Activated naive CD8-positive, alpha-beta T cell (primary cell): ENCODE measurements at regions not wholly inside any gene's neighbourhood (a gene's known extent, or its start where the extent isn't known, plus 50 kb on each side); places are given as distances from the start of the nearest gene placed in this dataset.

Experiments
- H3K27ac Mint-ChIP-seq: one replicate; pipeline ENCODE4 v1.8.0; 2021; ENCODE audit warnings: mixed read lengths
- H3K27me3 Mint-ChIP-seq: one replicate; pipeline ENCODE4 v1.8.0; 2021; ENCODE audit warnings: mixed read lengths
- H3K36me3 Mint-ChIP-seq: one replicate; pipeline ENCODE4 v1.8.0; 2021; ENCODE audit warnings: mixed read lengths
- H3K4me1 Mint-ChIP-seq: one replicate; pipeline ENCODE4 v1.8.0; 2021; ENCODE audit warnings: low read depth, mixed read lengths
- H3K4me3 Mint-ChIP-seq: one replicate; pipeline ENCODE4 v1.8.0; 2021; ENCODE audit warnings: mild to moderate bottlenecking, mixed read lengths
- H3K9me3 Mint-ChIP-seq: one replicate; pipeline ENCODE4 v1.8.0; 2021; ENCODE audit warnings: low read depth, mixed read lengths

GRCh38 chr1:98364544-98364943 is 297.0 kb upstream of the SNX7 start:
- no peaks in the 10 kb centered on the region for H3K4me1 Mint-ChIP-seq
- no peaks in the 10 kb centered on the region for H3K36me3 Mint-ChIP-seq
- H3K4me3 Mint-ChIP-seq, result no peak overlapping the region
- H3K27me3 Mint-ChIP-seq, result no peaks in the 10 kb centered on the region
- H3K27ac Mint-ChIP-seq, result no peak overlapping the region
- no peaks in the 10 kb centered on the region for H3K9me3 Mint-ChIP-seq

GRCh38 chr1:98360864-98361263 is 300.7 kb upstream of the SNX7 start:
- Mint-ChIP-seq H3K9me3 (no peaks in the 10 kb centered on the region), H3K27ac (no peak overlapping the region), H3K27me3 (no peaks in the 10 kb centered on the region), H3K4me1 (no peaks in the 10 kb centered on the region), H3K36me3 (no peaks in the 10 kb centered on the region), H3K4me3 (no peak overlapping the region)

- Mint-ChIP-seq H3K27me3 (peaks cover 2% of the 10 kb centered on the region), H3K4me3 (no peak overlapping the region), H3K9me3 (no peaks in the 10 kb centered on the region), H3K27ac (no peak overlapping the region), H3K36me3 (no peaks in the 10 kb centered on the region), H3K4me1 (peaks cover 3% of the 10 kb centered on the region)
Observed at GRCh38 chr1:98355656-98356383, 305.7 kb upstream of the SNX7 start.

GRCh38 chr1:98352378-98352777 is 309.1 kb upstream of the SNX7 start:
- H3K4me1 Mint-ChIP-seq, result peaks cover 3% of the 10 kb centered on the region

GRCh38 chr1:98351561-98351960 is 310.0 kb upstream of the SNX7 start:
- H3K27ac Mint-ChIP-seq, result no peak overlapping the region
- peaks cover 3% of the 10 kb centered on the region for H3K4me1 Mint-ChIP-seq
- no peak overlapping the region for H3K4me3 Mint-ChIP-seq
- peaks cover 2% of the 10 kb centered on the region for H3K27me3 Mint-ChIP-seq
- H3K36me3 Mint-ChIP-seq, result no peaks in the 10 kb centered on the region
- no peaks in the 10 kb centered on the region for H3K9me3 Mint-ChIP-seq

More at GRCh38 chr1:98352378-98352777, 309.1 kb upstream of the SNX7 start:
- no peak overlapping the region for H3K27ac Mint-ChIP-seq
- no peaks in the 10 kb centered on the region for H3K9me3 Mint-ChIP-seq
- H3K36me3 Mint-ChIP-seq, result no peaks in the 10 kb centered on the region
- H3K27me3 Mint-ChIP-seq, result peaks cover 2% of the 10 kb centered on the region
- H3K4me3 Mint-ChIP-seq, result no peak overlapping the region

GRCh38 chr1:98345417-98345816 is 316.1 kb upstream of the SNX7 start:
- no peak overlapping the region for H3K4me3 Mint-ChIP-seq
- H3K36me3 Mint-ChIP-seq, result no peaks in the 10 kb centered on the region
- H3K9me3 Mint-ChIP-seq, result no peaks in the 10 kb centered on the region
- H3K27me3 Mint-ChIP-seq, result no peaks in the 10 kb centered on the region
- no peaks in the 10 kb centered on the region for H3K4me1 Mint-ChIP-seq
- H3K27ac Mint-ChIP-seq, result no peak overlapping the region

- H3K4me3 Mint-ChIP-seq, result no peak overlapping the region
Observed at GRCh38 chr1:98344731-98345130, 316.8 kb upstream of the SNX7 start.

GRCh38 chr1:98342566-98342965 is 319.0 kb upstream of the SNX7 start:
- Mint-ChIP-seq H3K4me1 (no peaks in the 10 kb centered on the region), H3K4me3 (no peak overlapping the region), H3K27me3 (no peaks in the 10 kb centered on the region)

More at GRCh38 chr1:98344731-98345130, 316.8 kb upstream of the SNX7 start:
- H3K27ac Mint-ChIP-seq, result no peak overlapping the region
- H3K4me1 Mint-ChIP-seq, result no peaks in the 10 kb centered on the region
- no peaks in the 10 kb centered on the region for H3K9me3 Mint-ChIP-seq
- no peaks in the 10 kb centered on the region for H3K36me3 Mint-ChIP-seq
- H3K27me3 Mint-ChIP-seq, result no peaks in the 10 kb centered on the region

GRCh38 chr1:98340511-98340910 is 321.0 kb upstream of the SNX7 start:
- Mint-ChIP-seq H3K4me3 (no peak overlapping the region), H3K4me1 (no peaks in the 10 kb centered on the region), H3K27me3 (no peaks in the 10 kb centered on the region), H3K9me3 (no peaks in the 10 kb centered on the region), H3K27ac (no peak overlapping the region), H3K36me3 (no peaks in the 10 kb centered on the region)

More at GRCh38 chr1:98342566-98342965, 319.0 kb upstream of the SNX7 start:
- no peak overlapping the region for H3K27ac Mint-ChIP-seq
- H3K9me3 Mint-ChIP-seq, result no peaks in the 10 kb centered on the region
- H3K36me3 Mint-ChIP-seq, result no peaks in the 10 kb centered on the region

- H3K27ac Mint-ChIP-seq, result no peak overlapping the region
- H3K4me1 Mint-ChIP-seq, result no peaks in the 10 kb centered on the region
- no peaks in the 10 kb centered on the region for H3K9me3 Mint-ChIP-seq
- no peak overlapping the region for H3K4me3 Mint-ChIP-seq
- no peaks in the 10 kb centered on the region for H3K36me3 Mint-ChIP-seq
- no peaks in the 10 kb centered on the region for H3K27me3 Mint-ChIP-seq
Observed at GRCh38 chr1:98336472-98337083, 324.9 kb upstream of the SNX7 start.

- Mint-ChIP-seq H3K27me3 (no peaks in the 10 kb centered on the region), H3K4me1 (no peaks in the 10 kb centered on the region)
Observed at GRCh38 chr1:98333936-98334335, 327.6 kb upstream of the SNX7 start.

GRCh38 chr1:98333406-98333805 is 328.1 kb upstream of the SNX7 start:
- Mint-ChIP-seq H3K9me3 (no peaks in the 10 kb centered on the region), H3K4me3 (no peak overlapping the region), H3K27me3 (no peaks in the 10 kb centered on the region), H3K4me1 (no peaks in the 10 kb centered on the region), H3K27ac (no peak overlapping the region), H3K36me3 (no peaks in the 10 kb centered on the region)

More at GRCh38 chr1:98333936-98334335, 327.6 kb upstream of the SNX7 start:
- H3K4me3 Mint-ChIP-seq, result no peak overlapping the region
- H3K36me3 Mint-ChIP-seq, result no peaks in the 10 kb centered on the region
- H3K27ac Mint-ChIP-seq, result no peak overlapping the region
- no peaks in the 10 kb centered on the region for H3K9me3 Mint-ChIP-seq

- Mint-ChIP-seq H3K27ac (no peak overlapping the region), H3K9me3 (no peaks in the 10 kb centered on the region), H3K36me3 (no peaks in the 10 kb centered on the region), H3K4me1 (no peaks in the 10 kb centered on the region), H3K27me3 (no peaks in the 10 kb centered on the region), H3K4me3 (no peak overlapping the region)
Observed at GRCh38 chr1:98331718-98332311, 329.7 kb upstream of the SNX7 start.

GRCh38 chr1:98331243-98331642 is 330.3 kb upstream of the SNX7 start:
- Mint-ChIP-seq H3K9me3 (no peaks in the 10 kb centered on the region), H3K27me3 (no peaks in the 10 kb centered on the region), H3K27ac (no peak overlapping the region), H3K4me3 (no peak overlapping the region), H3K36me3 (no peaks in the 10 kb centered on the region), H3K4me1 (no peaks in the 10 kb centered on the region)

GRCh38 chr1:98330224-98330623 is 331.3 kb upstream of the SNX7 start:
- H3K4me3 Mint-ChIP-seq, result no peak overlapping the region
- no peak overlapping the region for H3K27ac Mint-ChIP-seq

More at GRCh38 chr1:98330224-98330623, 331.3 kb upstream of the SNX7 start:
- no peaks in the 10 kb centered on the region for H3K27me3 Mint-ChIP-seq
- H3K4me1 Mint-ChIP-seq, result no peaks in the 10 kb centered on the region
- no peaks in the 10 kb centered on the region for H3K9me3 Mint-ChIP-seq
- H3K36me3 Mint-ChIP-seq, result no peaks in the 10 kb centered on the region
